Hepatocyte (in vitro differentiated cells): ENCODE measurements at regions not wholly inside any gene's neighbourhood (a gene's known extent, or its start where the extent isn't known, plus 50 kb on each side); places are given as distances from the start of the nearest gene placed in this dataset.

Source experiments
- DNase-seq: peaks from one replicate; pipeline ENCODE4 v3.0.0-alpha.2; 2016; ENCODE audit warnings: low spot score
- H2AFZ ChIP-seq: fragments of 200-600 bp; sonication (generic); 2 replicates; pipeline ENCODE4 v1.6.0; 2016; ENCODE audit warnings: antibody characterized with exemption, mild to moderate bottlenecking
- H3K27ac ChIP-seq: fragments of 200-600 bp; sonication (generic); 2 replicates; pipeline ENCODE4 v1.5.1; 2016; ENCODE audit warnings: mild to moderate bottlenecking
- H3K27me3 ChIP-seq: fragments of 200-600 bp; sonication (generic); 2 replicates; pipeline ENCODE4 v1.6.1; 2016
- H3K36me3 ChIP-seq: fragments of 200-600 bp; sonication (generic); replicated peaks from 2 replicates; pipeline ENCODE4 v1.5.1; 2016; ENCODE audit warnings: low read depth; ENCODE audit not compliant: insufficient read depth
- H3K4me1 ChIP-seq: fragments of 200-600 bp; sonication (generic); 2 replicates; pipeline ENCODE4 v1.5.1; 2016; ENCODE audit warnings: mild to moderate bottlenecking, moderate library complexity; ENCODE audit not compliant: insufficient read depth
- H3K4me2 ChIP-seq: fragments of 200-600 bp; sonication (generic); 2 replicates; pipeline ENCODE4 v1.6.0; 2016
- H3K4me3 ChIP-seq: fragments of 200-600 bp; sonication (generic); 2 replicates; pipeline ENCODE4 v1.5.1; 2016; ENCODE audit warnings: mild to moderate bottlenecking
- H3K79me2 ChIP-seq: fragments of 200-600 bp; sonication (generic); 2 replicates; pipeline ENCODE4 v1.6.0; 2017; ENCODE audit warnings: mild to moderate bottlenecking
- H3K9me2 ChIP-seq: fragments of 200-600 bp; sonication (generic); replicated peaks from 2 replicates; pipeline ENCODE4 v1.6.0; 2017; ENCODE audit warnings: mild to moderate bottlenecking; ENCODE audit not compliant: insufficient read depth
- H3K9me3 ChIP-seq: fragments of 200-600 bp; sonication (generic); 2 replicates; pipeline ENCODE4 v1.5.1; 2016; ENCODE audit warnings: low read depth, mild to moderate bottlenecking
- H4K20me1 ChIP-seq: fragments of 200-600 bp; sonication (generic); 2 replicates; pipeline ENCODE4 v1.6.0; 2016; ENCODE audit warnings: mild to moderate bottlenecking; ENCODE audit not compliant: insufficient read depth, poor library complexity, severe bottlenecking
- EZH2 ChIP-seq: fragments of 200-600 bp; sonication (generic); IDR thresholded peaks from 2 replicates; pipeline ENCODE4 v1.6.1; 2016; ENCODE audit warnings: antibody characterized with exemption, mild to moderate bottlenecking, borderline replicate concordance
- EZH2phosphoT487 ChIP-seq: fragments of 200-600 bp; sonication (generic); IDR thresholded peaks from one replicate; pipeline ENCODE4 v1.6.1; 2018; ENCODE audit warnings: antibody characterized with exemption, mild to moderate bottlenecking, low read depth, moderate library complexity; ENCODE audit not compliant: unreplicated experiment, severe bottlenecking
- WGBS: methylation state at CpG from one replicate; pipeline ENCODE4 v1.1.6; 2016; ENCODE audit warnings: low lambda C conversion rate; ENCODE audit errors: missing lambda C conversion rate; 5-methylcytosine and 5-hydroxymethylcytosine counted together
- TF ChIP-seq, protein P1 (sequence below): fragments of 200-600 bp; sonication (generic); IDR thresholded peaks from 2 replicates; pipeline ENCODE4 v1.5.1; 2016; ENCODE audit warnings: antibody characterized with exemption, mild to moderate bottlenecking; ENCODE audit not compliant: poor library complexity

DNA sequence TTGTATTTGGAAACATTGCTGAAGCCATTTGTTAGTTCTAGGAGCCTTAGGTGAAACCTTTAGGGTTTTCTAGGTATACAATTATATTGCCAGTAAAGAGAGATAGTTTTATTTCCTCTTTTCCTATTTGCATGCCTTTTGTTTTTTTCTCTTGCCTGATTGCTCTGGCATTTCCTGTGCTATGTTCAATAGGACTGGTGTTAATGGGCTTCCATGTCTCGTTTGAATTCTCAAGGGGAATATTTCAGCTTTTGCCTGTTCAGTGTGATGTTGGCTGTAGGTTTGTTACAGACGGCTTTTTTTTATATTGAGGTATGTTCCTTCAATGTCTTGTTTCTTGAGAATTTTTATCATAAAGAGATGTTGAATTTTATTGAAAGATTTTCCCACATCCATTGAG, 1054.9 kb upstream of the NXPH2 start:
- DNase-seq, result no peak
- Histone ChIP-seq H3K4me1 (no peaks in the 10 kb centered on the region), H4K20me1 (no peaks in the 10 kb centered on the region), H3K4me2 (no peak overlapping the region), H3K79me2 (no peaks in the 10 kb centered on the region), H3K27ac (no peak overlapping the region), H3K36me3 (no peaks in the 10 kb centered on the region), H2AFZ (no peak overlapping the region), H3K9me3 (no peaks in the 10 kb centered on the region), H3K9me2 (no peaks in the 10 kb centered on the region), H3K27me3 (no peaks in the 10 kb centered on the region), H3K4me3 (no peak overlapping the region)
- 66% methylated on average over 2 of the region's 2 CpGs for WGBS
- TF ChIP-seq EZH2, result no peak
- TF ChIP-seq, protein P1, sequence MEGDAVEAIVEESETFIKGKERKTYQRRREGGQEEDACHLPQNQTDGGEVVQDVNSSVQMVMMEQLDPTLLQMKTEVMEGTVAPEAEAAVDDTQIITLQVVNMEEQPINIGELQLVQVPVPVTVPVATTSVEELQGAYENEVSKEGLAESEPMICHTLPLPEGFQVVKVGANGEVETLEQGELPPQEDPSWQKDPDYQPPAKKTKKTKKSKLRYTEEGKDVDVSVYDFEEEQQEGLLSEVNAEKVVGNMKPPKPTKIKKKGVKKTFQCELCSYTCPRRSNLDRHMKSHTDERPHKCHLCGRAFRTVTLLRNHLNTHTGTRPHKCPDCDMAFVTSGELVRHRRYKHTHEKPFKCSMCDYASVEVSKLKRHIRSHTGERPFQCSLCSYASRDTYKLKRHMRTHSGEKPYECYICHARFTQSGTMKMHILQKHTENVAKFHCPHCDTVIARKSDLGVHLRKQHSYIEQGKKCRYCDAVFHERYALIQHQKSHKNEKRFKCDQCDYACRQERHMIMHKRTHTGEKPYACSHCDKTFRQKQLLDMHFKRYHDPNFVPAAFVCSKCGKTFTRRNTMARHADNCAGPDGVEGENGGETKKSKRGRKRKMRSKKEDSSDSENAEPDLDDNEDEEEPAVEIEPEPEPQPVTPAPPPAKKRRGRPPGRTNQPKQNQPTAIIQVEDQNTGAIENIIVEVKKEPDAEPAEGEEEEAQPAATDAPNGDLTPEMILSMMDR, result no peak
- no peak for TF ChIP-seq EZH2phosphoT487

DNA sequence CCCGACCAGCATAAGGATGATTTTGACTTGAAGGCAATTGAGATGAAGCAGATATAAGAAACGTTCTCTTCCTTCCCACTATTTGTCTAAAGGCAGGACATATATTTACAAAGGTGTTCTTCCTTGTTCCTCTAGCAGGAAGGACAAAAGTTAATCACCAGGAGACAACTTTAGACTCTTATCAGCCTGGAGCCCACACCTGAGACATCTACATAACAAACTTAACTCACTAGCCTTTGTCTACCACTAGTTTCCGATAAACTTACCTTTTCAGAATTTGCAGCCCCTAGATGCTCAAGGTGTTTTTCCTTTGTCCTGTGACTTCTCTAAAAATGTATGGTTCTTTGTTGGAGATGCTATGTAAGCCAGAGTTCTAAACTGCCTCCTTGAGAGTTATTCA, 1047.8 kb upstream of the NXPH2 start:
- H3K4me1 ChIP-seq, result no peaks in the 10 kb centered on the region
- no peaks in the 10 kb centered on the region for H3K79me2 ChIP-seq
- no peaks in the 10 kb centered on the region for H3K27me3 ChIP-seq
- H3K9me3 ChIP-seq, result no peaks in the 10 kb centered on the region
- no peak overlapping the region for H3K4me3 ChIP-seq
- H3K4me2 ChIP-seq, result no peak overlapping the region
- no peaks in the 10 kb centered on the region for H3K9me2 ChIP-seq
- H3K27ac ChIP-seq, result no peak overlapping the region
- H2AFZ ChIP-seq, result no peak overlapping the region
- no peaks in the 10 kb centered on the region for H3K36me3 ChIP-seq
- TF ChIP-seq, protein P1, result no peak
- TF ChIP-seq EZH2phosphoT487, result no peak
- no peak for TF ChIP-seq EZH2
- no peak for DNase-seq
- no peaks in the 10 kb centered on the region for H4K20me1 ChIP-seq
- WGBS, result 51% methylated on average over 3 of the region's 3 CpGs

DNA sequence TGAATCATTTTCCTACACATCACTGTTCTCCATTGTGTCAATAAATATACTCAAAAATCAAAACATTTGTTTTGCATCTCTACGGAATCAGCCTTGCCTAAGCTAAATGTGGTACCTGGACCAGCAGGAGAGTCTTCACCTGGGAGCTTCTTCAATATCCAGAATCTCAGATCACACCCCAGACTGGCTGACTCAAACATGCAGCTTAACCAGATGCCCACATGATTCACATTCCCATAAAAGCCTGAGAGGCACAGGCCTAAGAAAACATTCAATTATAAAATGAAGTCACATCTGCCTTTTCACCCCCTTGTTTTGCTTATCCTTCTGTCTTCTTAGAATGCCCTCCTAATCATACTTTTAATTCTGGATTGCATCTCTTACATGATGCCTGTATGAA, 1045.5 kb upstream of the NXPH2 start:
- WGBS, result 86% methylated on average over 1 of the region's 1 CpG
- no peak overlapping the region for H3K4me2 ChIP-seq
- no peak for DNase-seq

More for the DNA sequence above, 1045.5 kb upstream of the NXPH2 start:
- H4K20me1 ChIP-seq, result no peaks in the 10 kb centered on the region
- no peak overlapping the region for H2AFZ ChIP-seq
- H3K79me2 ChIP-seq, result no peaks in the 10 kb centered on the region
- no peaks in the 10 kb centered on the region for H3K4me1 ChIP-seq
- no peak overlapping the region for H3K4me3 ChIP-seq
- H3K36me3 ChIP-seq, result no peaks in the 10 kb centered on the region
- TF ChIP-seq, protein P1, result no peak
- TF ChIP-seq EZH2phosphoT487 (no peak), EZH2 (no peak)
- no peaks in the 10 kb centered on the region for H3K9me3 ChIP-seq
- H3K27ac ChIP-seq, result no peak overlapping the region
- H3K9me2 ChIP-seq, result no peaks in the 10 kb centered on the region
- no peaks in the 10 kb centered on the region for H3K27me3 ChIP-seq
